Stomach (tissue), 8 donors: ENCODE measurements at regions not wholly inside any gene's neighbourhood (a gene's known extent, or its start where the extent isn't known, plus 50 kb on each side); places are given as distances from the start of the nearest gene placed in this dataset.

Experiments used
- DNase-seq, 2 donors: peaks; one replicate each; pipeline versions ENCODE4 v3.0.0 to v3.0.0-alpha.2; 2013 to 2019
- H3K27ac ChIP-seq, 5 donors: fragments of 200-600 bp in 4 of 5; sonication (generic) in 4 of 5; one replicate each; pipeline ENCODE4 v1.5.1; 2013 to 2019; ENCODE audit warnings: mild to moderate bottlenecking in 1 of 5, moderate library complexity in 1 of 5
- H3K27me3 ChIP-seq, 3 donors: fragments of 200-600 bp; sonication (generic); one replicate each; pipeline ENCODE4 v1.5.1; 2017 to 2019; ENCODE audit warnings: mixed run types in 1 of 3
- H3K36me3 ChIP-seq, 4 donors: fragments of 200-600 bp; sonication (generic); 1 replicate in 3 of 4; 2 replicates in 1 of 4; pipeline ENCODE4 v1.5.1; 2016 to 2019
- H3K4me1 ChIP-seq, 4 donors: fragments of 200-600 bp; sonication (generic); one replicate each; pipeline ENCODE4 v1.5.1; 2016 to 2019
- H3K4me3 ChIP-seq, 4 donors: fragments of 200-600 bp; sonication (generic) in 3 of 4; one replicate each; pipeline ENCODE4 v1.5.1; 2016 to 2019; ENCODE audit warnings: mild to moderate bottlenecking in 1 of 4
- H3K9me3 ChIP-seq, 4 donors: fragments of 200-600 bp; sonication (generic); one replicate each; pipeline ENCODE4 v1.5.1; 2016 to 2019
- EP300 ChIP-seq: sonication (generic); formaldehyde crosslinking; IDR thresholded peaks from one replicate; pipeline ENCODE4 v1.6.1; 2017; ENCODE audit warnings: antibody characterized with exemption
- POLR2A ChIP-seq, 4 donors: fragments of 450-650 bp; IDR thresholded peaks; one replicate each; pipeline ENCODE4 v1.6.1; 2016; ENCODE audit warnings: antibody characterized with exemption in 4 of 4, control low read depth in 2 of 4, mild to moderate bottlenecking in 1 of 4, moderate library complexity in 1 of 4
- POLR2AphosphoS5 ChIP-seq, 3 donors: sonication (generic); formaldehyde crosslinking; IDR thresholded peaks; one replicate each; pipeline ENCODE4 v1.6.1; 2016; ENCODE audit warnings: antibody characterized with exemption in 3 of 3
- WGBS, 5 donors: extraction: QIAGEN DNeasy Blood & Tissue Kit in 3 of 5; methylation state at CpG; one replicate each; pipeline versions ENCODE4 v1.1.5 to v1.1.7; 2013 to 2018; 5-methylcytosine and 5-hydroxymethylcytosine counted together
- intact Hi-C: fragments of 100-400 bp; cut with DNase I; formaldehyde crosslinking; loops from one replicate; pipeline ENCODE4 v1.15.1; 2023; ENCODE audit warnings: low total_unique reads
- TF ChIP-seq, protein P1 (sequence below), 7 experiments: fragments of 450-650 bp in 4 of 7; fragments of 200-600 bp in 3 of 7; sonication (generic) in 3 of 7; IDR thresholded peaks; one replicate each; pipeline ENCODE4 v1.5.1; 2016 to 2019; ENCODE audit warnings: antibody characterized with exemption in 7 of 7, control low read depth in 2 of 7, mild to moderate bottlenecking in 1 of 7
- donor health status: healthy with polysubstance abuse.
- donor health status: Bipolar disorder and iron deficiency.
- donor health status: healthy.

DNA sequence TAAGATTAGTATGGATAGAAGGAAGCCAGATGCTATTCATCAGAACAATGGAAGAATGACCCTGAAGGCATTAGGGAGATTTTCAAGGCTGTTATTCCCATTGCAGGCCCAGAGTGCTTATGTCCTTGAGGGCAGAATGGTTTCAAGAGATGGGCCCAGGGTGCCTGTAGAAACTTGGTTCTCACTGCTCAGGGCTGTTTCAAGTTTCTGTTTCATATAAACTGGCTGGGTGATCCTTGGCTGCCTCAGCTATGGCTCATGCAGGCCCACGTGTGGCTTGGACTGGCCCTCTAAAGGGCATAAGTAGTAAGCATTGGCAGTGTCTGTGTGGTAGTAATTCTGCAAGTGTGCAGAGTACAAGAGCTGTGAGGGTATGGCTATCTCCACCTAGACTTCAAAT lies 540.9 kb upstream of the MAN1A1 start:
- intact Hi-C loops, result no loop called here
- no peaks in the 10 kb centered on the region for H3K36me3 ChIP-seq
- H3K9me3 ChIP-seq, result no peaks in the 10 kb centered on the region
- H3K4me1 ChIP-seq, result no peaks in the 10 kb centered on the region
- no peak overlapping the region for H3K27ac ChIP-seq
- no peak for DNase-seq
- no peak overlapping the region for H3K4me3 ChIP-seq
- WGBS, 5 donors, result 38 to 76% (median 63%) methylated on average over 1 of the region's 1 CpG
- no peaks in the 10 kb centered on the region for H3K27me3 ChIP-seq
- TF ChIP-seq, protein P1, sequence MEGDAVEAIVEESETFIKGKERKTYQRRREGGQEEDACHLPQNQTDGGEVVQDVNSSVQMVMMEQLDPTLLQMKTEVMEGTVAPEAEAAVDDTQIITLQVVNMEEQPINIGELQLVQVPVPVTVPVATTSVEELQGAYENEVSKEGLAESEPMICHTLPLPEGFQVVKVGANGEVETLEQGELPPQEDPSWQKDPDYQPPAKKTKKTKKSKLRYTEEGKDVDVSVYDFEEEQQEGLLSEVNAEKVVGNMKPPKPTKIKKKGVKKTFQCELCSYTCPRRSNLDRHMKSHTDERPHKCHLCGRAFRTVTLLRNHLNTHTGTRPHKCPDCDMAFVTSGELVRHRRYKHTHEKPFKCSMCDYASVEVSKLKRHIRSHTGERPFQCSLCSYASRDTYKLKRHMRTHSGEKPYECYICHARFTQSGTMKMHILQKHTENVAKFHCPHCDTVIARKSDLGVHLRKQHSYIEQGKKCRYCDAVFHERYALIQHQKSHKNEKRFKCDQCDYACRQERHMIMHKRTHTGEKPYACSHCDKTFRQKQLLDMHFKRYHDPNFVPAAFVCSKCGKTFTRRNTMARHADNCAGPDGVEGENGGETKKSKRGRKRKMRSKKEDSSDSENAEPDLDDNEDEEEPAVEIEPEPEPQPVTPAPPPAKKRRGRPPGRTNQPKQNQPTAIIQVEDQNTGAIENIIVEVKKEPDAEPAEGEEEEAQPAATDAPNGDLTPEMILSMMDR (IDR thresholded peaks at IDR 0.05), result no peak
- no peak for TF ChIP-seq POLR2AphosphoS5 (IDR thresholded peaks at IDR 0.05)
- no peak for TF ChIP-seq EP300
- no peak for TF ChIP-seq POLR2A (IDR thresholded peaks at IDR 0.05)

DNA sequence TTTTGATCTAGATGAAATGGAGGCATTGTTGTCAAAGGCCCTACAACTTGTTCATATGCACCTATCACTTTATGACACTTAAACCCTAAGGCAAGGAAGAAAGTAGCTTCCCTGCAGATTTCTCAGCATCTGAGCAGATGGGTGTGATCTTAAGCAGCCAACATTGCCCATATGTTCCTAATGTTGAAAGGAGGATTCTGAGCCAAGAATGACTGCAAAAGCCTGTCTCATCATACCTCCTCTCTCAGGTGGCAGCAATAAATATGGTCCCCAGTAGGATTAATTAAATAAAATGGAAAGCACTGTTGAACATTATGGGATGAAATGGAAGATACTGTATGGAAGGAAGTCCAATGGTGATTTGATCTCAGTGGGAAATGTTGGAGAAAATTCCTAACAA lies 538.1 kb upstream of the MAN1A1 start:
- DNase-seq, result no peak
- H3K27ac ChIP-seq, result no peak overlapping the region
- no peak for TF ChIP-seq POLR2AphosphoS5 (IDR thresholded peaks at IDR 0.05)
- TF ChIP-seq, protein P1 (IDR thresholded peaks at IDR 0.05), result no peak
- no peak for TF ChIP-seq POLR2A (IDR thresholded peaks at IDR 0.05)
- TF ChIP-seq EP300, result no peak
- H3K27me3 ChIP-seq, result no peaks in the 10 kb centered on the region
- no peaks in the 10 kb centered on the region for H3K36me3 ChIP-seq
- H3K4me1 ChIP-seq, result no peaks in the 10 kb centered on the region
- intact Hi-C loops, result no loop called here
- H3K4me3 ChIP-seq, result no peak overlapping the region
- peaks cover 0 to 3% (median 0%) of the 10 kb centered on the region in 4 donors for H3K9me3 ChIP-seq

DNA sequence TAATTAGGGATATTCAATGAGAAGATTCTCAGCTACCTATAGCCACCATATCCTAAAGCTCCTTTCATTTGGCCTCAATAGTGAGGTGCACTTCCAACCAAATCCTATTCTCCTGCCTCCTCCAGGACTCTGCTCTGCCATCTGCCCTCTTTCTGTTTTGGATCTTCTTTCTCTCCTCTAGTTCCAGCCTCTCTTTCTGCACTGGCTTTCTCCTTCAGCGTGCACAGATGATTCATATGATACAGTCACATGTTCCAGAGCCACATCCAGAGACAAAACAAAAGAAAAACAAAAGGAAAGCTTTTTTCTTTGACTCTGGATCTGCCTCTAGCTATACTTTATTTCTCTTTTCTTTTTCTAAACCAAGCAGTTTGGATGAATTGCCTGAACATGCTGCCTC lies 531.9 kb upstream of the MAN1A1 start:
- Histone ChIP-seq H3K9me3 (peaks cover 0 to 3% (median 0%) of the 10 kb centered on the region in 4 donors), H3K27ac (no peak overlapping the region), H3K36me3 (no peaks in the 10 kb centered on the region), H3K4me1 (no peaks in the 10 kb centered on the region), H3K4me3 (no peak overlapping the region), H3K27me3 (no peaks in the 10 kb centered on the region)
- DNase-seq, result peak in 1 of 2 donors; percentile 3
- intact Hi-C loops, result no loop called here
- WGBS, 5 donors, result 54 to 81% (median 67%) methylated on average over 1 of the region's 1 CpG
- no peak for TF ChIP-seq POLR2AphosphoS5 (IDR thresholded peaks at IDR 0.05)
- TF ChIP-seq EP300, result no peak
- no peak for TF ChIP-seq POLR2A (IDR thresholded peaks at IDR 0.05)
- TF ChIP-seq, protein P1 (IDR thresholded peaks at IDR 0.05), result no peak

DNA sequence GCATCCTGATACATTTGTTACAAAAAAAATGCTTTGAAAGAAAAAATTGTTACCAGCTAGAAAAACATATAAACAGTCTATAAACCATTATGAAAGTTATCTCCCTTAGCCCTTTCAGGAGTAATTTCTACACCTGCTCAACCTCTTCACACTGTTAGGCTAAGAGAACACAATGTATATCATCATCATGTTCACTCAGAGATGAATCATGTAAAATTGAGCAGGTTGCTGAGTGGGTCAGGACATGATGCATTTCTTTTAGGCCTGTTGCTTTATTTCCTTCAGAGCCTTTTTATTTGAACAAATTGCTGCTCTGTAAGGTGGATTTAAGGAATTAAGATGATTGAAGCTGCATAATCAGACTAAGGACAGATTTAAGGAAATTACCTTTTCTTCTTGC lies 531.3 kb upstream of the MAN1A1 start:
- TF ChIP-seq EP300 (no peak), POLR2A (IDR thresholded peaks at IDR 0.05) (no peak), POLR2AphosphoS5 (IDR thresholded peaks at IDR 0.05) (no peak)
- TF ChIP-seq, protein P1 (IDR thresholded peaks at IDR 0.05), result no peak
- Histone ChIP-seq H3K9me3 (peaks cover 0 to 3% (median 0%) of the 10 kb centered on the region in 4 donors), H3K27me3 (no peaks in the 10 kb centered on the region), H3K4me3 (no peak overlapping the region), H3K27ac (no peak overlapping the region), H3K4me1 (no peaks in the 10 kb centered on the region), H3K36me3 (no peaks in the 10 kb centered on the region)
- no peak for DNase-seq
- intact Hi-C loops, result no loop called here

DNA sequence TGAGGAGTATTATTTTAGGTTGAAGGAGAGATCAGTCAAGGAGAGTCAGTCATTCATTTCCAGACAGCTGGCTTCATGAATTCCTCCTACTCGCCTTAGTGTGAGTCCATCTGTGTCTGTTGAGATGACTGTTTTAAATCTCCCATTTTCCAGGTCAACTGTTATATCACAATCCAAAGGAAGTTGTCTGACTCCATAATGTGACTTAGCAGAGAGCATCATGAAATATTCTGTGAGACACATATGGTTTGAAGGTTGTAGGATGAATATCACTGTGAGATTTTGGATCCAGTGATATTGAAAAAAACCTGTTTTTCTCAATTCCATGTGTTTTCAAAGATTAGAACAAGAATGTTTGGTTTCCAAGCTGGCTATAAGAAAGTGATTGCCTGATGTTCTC lies 530.2 kb upstream of the MAN1A1 start:
- H3K4me1 ChIP-seq, result no peaks in the 10 kb centered on the region
- no peaks in the 10 kb centered on the region for H3K36me3 ChIP-seq
- peaks cover 0 to 3% (median 0%) of the 10 kb centered on the region in 4 donors for H3K9me3 ChIP-seq
- 0 to 80% (median 0%) methylated on average over 1 of the region's 1 CpG for WGBS, 5 donors
- H3K27ac ChIP-seq, result no peak overlapping the region
- DNase-seq, result no peak
- TF ChIP-seq, protein P1 (IDR thresholded peaks at IDR 0.05), result no peak
- no peak overlapping the region for H3K4me3 ChIP-seq
- no peaks in the 10 kb centered on the region for H3K27me3 ChIP-seq
- intact Hi-C loops, result no loop called here
